HCT116 (cell line): ENCODE measurements at regions not wholly inside any gene's neighbourhood (a gene's known extent, or its start where the extent isn't known, plus 50 kb on each side); places are given as distances from the start of the nearest gene placed in this dataset.
A peak's percentile ranks its signal among the peaks of the same experiment; 100 is the strongest.

Experiments
- ATAC-seq: fragments of 200-7000 bp; cut with Tn5 transposase; 2 replicates; pipeline ENCODE4 v1.9.1; 2020; ENCODE audit warnings: mild to moderate bottlenecking, moderate library complexity
- BruUV-seq: library from RNA; stranded (reverse); fragments of 400-500 nt; replicated peaks from 2 replicates; lab custom pipeline; 2021; lab: Mats Ljungman, UMichigan
- CTCF ChIA-PET: fragments of 300-600 bp; sonication (Branson Sonifier 250); formaldehyde crosslinking; loops from one replicate; lab custom pipeline; 2021; ENCODE audit warnings: antibody characterized with exemption; lab: Charles Lee
- POLR2A ChIA-PET: fragments of 300-600, 350-600 bp; sonication (Branson Sonifier 250); formaldehyde crosslinking; loops from one replicate; lab custom pipeline; 2021; ENCODE audit warnings: antibody characterized with exemption; lab: Charles Lee
- RAD21 ChIA-PET, 2 experiments: fragments of 300-600 bp; sonication (Branson Sonifier 250); formaldehyde crosslinking; loops; one replicate each; lab custom pipeline; 2023; ENCODE audit warnings: low total read pairs in 2 of 2; ENCODE audit not compliant: uncharacterized antibody in 2 of 2, unreplicated experiment in 2 of 2, low non-redundant PET in 1 of 2; lab: Charles Lee
- DNase-seq: peaks from one replicate; pipeline ENCODE4 v3.0.0-alpha.2; 2010; ENCODE audit warnings: low read depth, low spot score
- H2AFZ ChIP-seq: fragments of 200-600 bp; shearing (Covaris generic), sonication (generic); 2 replicates; pipeline ENCODE4 v1.6.1; 2017; ENCODE audit warnings: low read depth, mixed run types, mixed read lengths, antibody characterized with exemption, low read length; ENCODE audit not compliant: poor library complexity, severe bottlenecking
- H3K27ac ChIP-seq: 2 replicates; pipeline ENCODE4 v1.5.1; 2012; ENCODE audit warnings: low read depth, low read length
- H3K27me3 ChIP-seq: fragments of 200-600 bp; sonication (generic); 2 replicates; pipeline ENCODE4 v1.6.1; 2016; ENCODE audit warnings: mixed run types, low read length, mixed read lengths; ENCODE audit not compliant: insufficient read depth
- H3K36me3 ChIP-seq, 2 experiments: fragments of 200-500 bp in 1 of 2; fragments of 200-600 bp in 1 of 2; sonication (Bioruptor generic) in 1 of 2; sonication (generic) in 1 of 2; 2 replicates each; pipeline versions ENCODE4 v1.5.1 to v1.6.1; 2014 to 2016; ENCODE audit warnings: low read length in 2 of 2, inconsistent platforms in 1 of 2, mixed read lengths in 1 of 2, mixed run types in 1 of 2; ENCODE audit not compliant: insufficient read depth in 2 of 2, control insufficient read depth in 1 of 2
- H3K4me1 ChIP-seq, 2 experiments: fragments of 200-600 bp in 1 of 2; sonication (generic) in 1 of 2; 2 replicates each; pipeline versions ENCODE4 v1.5.1 to v1.6.1; 2012 to 2017; ENCODE audit warnings: low read length in 2 of 2, inconsistent platforms in 1 of 2, mild to moderate bottlenecking in 1 of 2, mixed read lengths in 1 of 2, mixed run types in 1 of 2, moderate library complexity in 1 of 2; ENCODE audit not compliant: insufficient read depth in 2 of 2, control insufficient read depth in 1 of 2
- H3K4me2 ChIP-seq: fragments of 200-600 bp; sonication (generic); 2 replicates; pipeline ENCODE4 v1.6.1; 2017; ENCODE audit warnings: mixed run types, low read length, mixed read lengths
- H3K4me3 ChIP-seq, 2 experiments: fragments of 200-600 bp in 1 of 2; sonication (generic) in 1 of 2; replicated peaks in 1 of 2; 2 replicates each; pipeline ENCODE4 v1.5.1; 2011 to 2016; ENCODE audit warnings: low read length in 2 of 2, control low read depth in 1 of 2, low read depth in 1 of 2, mild to moderate bottlenecking in 1 of 2, mixed read lengths in 1 of 2, mixed run types in 1 of 2
- H3K79me2 ChIP-seq: fragments of 200-600 bp; sonication (generic); 2 replicates; pipeline ENCODE4 v1.6.1; 2017; ENCODE audit warnings: mild to moderate bottlenecking, mixed run types, low read length, moderate library complexity, mixed read lengths; ENCODE audit not compliant: insufficient read depth
- H3K9ac ChIP-seq: fragments of 200-600 bp; sonication (generic); 2 replicates; pipeline ENCODE4 v1.6.1; 2016; ENCODE audit warnings: low read length, mixed read lengths
- H3K9me2 ChIP-seq: fragments of 200-600 bp; sonication (generic), shearing (Covaris generic); 2 replicates; pipeline ENCODE4 v1.6.1; 2017; ENCODE audit warnings: mixed run types, mild to moderate bottlenecking, moderate library complexity; ENCODE audit not compliant: insufficient read depth
- H3K9me3 ChIP-seq, 2 experiments: fragments of 200-500 bp in 1 of 2; fragments of 200-600 bp in 1 of 2; sonication (Bioruptor generic) in 1 of 2; sonication (generic) in 1 of 2; 2 replicates each; pipeline ENCODE4 v1.6.1; 2014 to 2017; ENCODE audit warnings: low read length in 2 of 2, mixed read lengths in 2 of 2, inconsistent platforms in 1 of 2, low read depth in 1 of 2, mild to moderate bottlenecking in 1 of 2, mixed run types in 1 of 2, moderate library complexity in 1 of 2; ENCODE audit not compliant: control insufficient read depth in 1 of 2, insufficient read depth in 1 of 2
- H4K20me1 ChIP-seq: fragments of 200-600 bp; sonication (generic), shearing (Covaris generic); 2 replicates; pipeline ENCODE4 v1.6.1; 2017; ENCODE audit warnings: mixed run types, mild to moderate bottlenecking, moderate library complexity; ENCODE audit not compliant: insufficient read depth
- RAD21 ChIP-seq: IDR thresholded peaks from 2 replicates; pipeline ENCODE4 v1.6.1; 2012; ENCODE audit warnings: low read depth, mild to moderate bottlenecking
- SIN3A ChIP-seq: IDR thresholded peaks from 2 replicates; pipeline ENCODE4 v1.6.1; 2012; ENCODE audit warnings: low read depth
- TCF7L2 ChIP-seq: IDR thresholded peaks from 2 replicates; pipeline ENCODE4 v1.7.0; 2011; ENCODE audit warnings: borderline replicate concordance, inconsistent platforms; ENCODE audit not compliant: insufficient read depth, insufficient read length; ENCODE audit errors: extremely low read depth
- intact Hi-C: fragments of 100-400 bp; cut with micrococcal nuclease; formaldehyde crosslinking; loops from 2 replicates; pipeline ENCODE4 v1.10.0; 2022
- TF ChIP-seq, protein P1 (sequence below), 3 experiments: fragments of 200-600 bp in 1 of 3; sonication (generic) in 1 of 3; IDR thresholded peaks in 2 of 3; conservative IDR thresholded peaks in 1 of 3; 2 replicates each; pipeline ENCODE4 v1.5.1; 2012 to 2017; ENCODE audit warnings: low read depth in 2 of 3, low read length in 2 of 3, antibody characterized with exemption in 1 of 3, borderline replicate concordance in 1 of 3, control low read depth in 1 of 3, mild to moderate bottlenecking in 1 of 3, mixed read lengths in 1 of 3, mixed run types in 1 of 3, moderate library complexity in 1 of 3; ENCODE audit not compliant: insufficient read depth in 1 of 3
- TF ChIP-seq, protein P2 (sequence below): IDR thresholded peaks from 2 replicates; pipeline ENCODE4 v1.6.1; 2012
- TF ChIP-seq, protein P3 (sequence below): IDR thresholded peaks from 2 replicates; pipeline ENCODE4 v1.6.1; 2012; ENCODE audit warnings: low read depth

DNA sequence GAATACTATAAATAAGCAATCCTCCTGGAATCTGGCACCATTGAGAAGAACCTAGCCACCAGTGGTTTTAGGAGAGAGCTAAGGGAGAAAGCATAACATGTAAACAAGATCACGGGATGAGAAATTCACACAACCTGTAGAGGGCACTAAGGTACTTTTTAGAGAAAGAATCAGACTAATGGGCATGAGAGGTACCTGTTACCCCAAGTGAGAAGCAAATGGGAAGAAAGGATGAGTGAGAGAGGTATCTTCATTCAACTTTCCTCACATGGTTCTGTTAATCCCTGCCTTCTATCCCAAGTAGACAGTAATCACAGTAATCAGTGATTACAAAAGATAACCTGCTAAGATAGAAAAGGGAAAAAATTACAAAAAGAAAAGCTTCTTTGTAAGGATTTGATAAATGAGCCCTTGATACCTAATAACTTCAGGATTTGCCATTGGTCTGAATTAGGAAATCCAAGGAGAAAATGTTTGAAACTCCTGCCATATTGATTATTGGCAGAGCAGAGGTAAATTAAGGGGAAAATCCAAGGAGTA, 251.1 kb upstream of the ADGRL2 start:
- no peaks in the 10 kb centered on the region for H3K36me3 ChIP-seq
- TF ChIP-seq SIN3A (no peak), RAD21 (peak; percentile 64), TCF7L2 (no peak)
- TF ChIP-seq, protein P1, sequence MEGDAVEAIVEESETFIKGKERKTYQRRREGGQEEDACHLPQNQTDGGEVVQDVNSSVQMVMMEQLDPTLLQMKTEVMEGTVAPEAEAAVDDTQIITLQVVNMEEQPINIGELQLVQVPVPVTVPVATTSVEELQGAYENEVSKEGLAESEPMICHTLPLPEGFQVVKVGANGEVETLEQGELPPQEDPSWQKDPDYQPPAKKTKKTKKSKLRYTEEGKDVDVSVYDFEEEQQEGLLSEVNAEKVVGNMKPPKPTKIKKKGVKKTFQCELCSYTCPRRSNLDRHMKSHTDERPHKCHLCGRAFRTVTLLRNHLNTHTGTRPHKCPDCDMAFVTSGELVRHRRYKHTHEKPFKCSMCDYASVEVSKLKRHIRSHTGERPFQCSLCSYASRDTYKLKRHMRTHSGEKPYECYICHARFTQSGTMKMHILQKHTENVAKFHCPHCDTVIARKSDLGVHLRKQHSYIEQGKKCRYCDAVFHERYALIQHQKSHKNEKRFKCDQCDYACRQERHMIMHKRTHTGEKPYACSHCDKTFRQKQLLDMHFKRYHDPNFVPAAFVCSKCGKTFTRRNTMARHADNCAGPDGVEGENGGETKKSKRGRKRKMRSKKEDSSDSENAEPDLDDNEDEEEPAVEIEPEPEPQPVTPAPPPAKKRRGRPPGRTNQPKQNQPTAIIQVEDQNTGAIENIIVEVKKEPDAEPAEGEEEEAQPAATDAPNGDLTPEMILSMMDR (IDR thresholded peaks at IDR 0.05 in 2 of 3, conservative IDR thresholded peaks at IDR 0.05 in 1 of 3; ENCODE audit: borderline replicate concordance in 1 of 3, insufficient read depth in 1 of 3, low read depth in 2 of 3, low read length in 2 of 3) = peak; percentile 21 to 56 (median 34); a peak in 3 of 6 replicates
- TF ChIP-seq, protein P2, sequence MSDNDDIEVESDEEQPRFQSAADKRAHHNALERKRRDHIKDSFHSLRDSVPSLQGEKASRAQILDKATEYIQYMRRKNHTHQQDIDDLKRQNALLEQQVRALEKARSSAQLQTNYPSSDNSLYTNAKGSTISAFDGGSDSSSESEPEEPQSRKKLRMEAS = no peak
- TF ChIP-seq, protein P3, sequence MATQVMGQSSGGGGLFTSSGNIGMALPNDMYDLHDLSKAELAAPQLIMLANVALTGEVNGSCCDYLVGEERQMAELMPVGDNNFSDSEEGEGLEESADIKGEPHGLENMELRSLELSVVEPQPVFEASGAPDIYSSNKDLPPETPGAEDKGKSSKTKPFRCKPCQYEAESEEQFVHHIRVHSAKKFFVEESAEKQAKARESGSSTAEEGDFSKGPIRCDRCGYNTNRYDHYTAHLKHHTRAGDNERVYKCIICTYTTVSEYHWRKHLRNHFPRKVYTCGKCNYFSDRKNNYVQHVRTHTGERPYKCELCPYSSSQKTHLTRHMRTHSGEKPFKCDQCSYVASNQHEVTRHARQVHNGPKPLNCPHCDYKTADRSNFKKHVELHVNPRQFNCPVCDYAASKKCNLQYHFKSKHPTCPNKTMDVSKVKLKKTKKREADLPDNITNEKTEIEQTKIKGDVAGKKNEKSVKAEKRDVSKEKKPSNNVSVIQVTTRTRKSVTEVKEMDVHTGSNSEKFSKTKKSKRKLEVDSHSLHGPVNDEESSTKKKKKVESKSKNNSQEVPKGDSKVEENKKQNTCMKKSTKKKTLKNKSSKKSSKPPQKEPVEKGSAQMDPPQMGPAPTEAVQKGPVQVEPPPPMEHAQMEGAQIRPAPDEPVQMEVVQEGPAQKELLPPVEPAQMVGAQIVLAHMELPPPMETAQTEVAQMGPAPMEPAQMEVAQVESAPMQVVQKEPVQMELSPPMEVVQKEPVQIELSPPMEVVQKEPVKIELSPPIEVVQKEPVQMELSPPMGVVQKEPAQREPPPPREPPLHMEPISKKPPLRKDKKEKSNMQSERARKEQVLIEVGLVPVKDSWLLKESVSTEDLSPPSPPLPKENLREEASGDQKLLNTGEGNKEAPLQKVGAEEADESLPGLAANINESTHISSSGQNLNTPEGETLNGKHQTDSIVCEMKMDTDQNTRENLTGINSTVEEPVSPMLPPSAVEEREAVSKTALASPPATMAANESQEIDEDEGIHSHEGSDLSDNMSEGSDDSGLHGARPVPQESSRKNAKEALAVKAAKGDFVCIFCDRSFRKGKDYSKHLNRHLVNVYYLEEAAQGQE = no peak
- TF ChIP-seq, all 23 proteins: peak for 2
- CTCF ChIA-PET = interaction anchor here (0.7 to 1.2 kb wide), 2 partner anchors 211 to 259 kb away, joined by 3 read pairs; no protein-coding TSS in a partner anchor
- intact Hi-C loops = no loop called here
- no peaks in the 10 kb centered on the region for H3K9me2 ChIP-seq
- POLR2A ChIA-PET = no interaction called here
- H3K27me3 ChIP-seq = no peaks in the 10 kb centered on the region
- BruUV-seq = no TSS peak
- H4K20me1 ChIP-seq = no peaks in the 10 kb centered on the region
- no peaks in the 10 kb centered on the region for H3K9me3 ChIP-seq
- RAD21 ChIA-PET = interaction anchor here in 1 of 2 experiments (0.5 kb wide), 1 partner anchor 213 kb away, joined by 3 read pairs; no protein-coding TSS in a partner anchor
- H3K27ac ChIP-seq = no peak overlapping the region
- no peak overlapping the region for H3K4me3 ChIP-seq
- ATAC-seq = peak; percentile 81
- DNase-seq = no peak
- H3K79me2 ChIP-seq = no peaks in the 10 kb centered on the region
- no peak overlapping the region for H2AFZ ChIP-seq
- no peak overlapping the region for H3K9ac ChIP-seq
- H3K4me1 ChIP-seq = peaks cover 0 to 8% of the 10 kb centered on the region in 2 experiments; a peak in 1 of 4 replicates
- H3K4me2 ChIP-seq = no peak overlapping the region
